Brain pericyte (primary cell): ENCODE measurements at regions not wholly inside any gene's neighbourhood (a gene's known extent, or its start where the extent isn't known, plus 50 kb on each side); places are given as distances from the start of the nearest gene placed in this dataset.

Experiments used
- DNase-seq: peaks from one replicate; pipeline ENCODE4 v3.0.0-alpha.2; 2012; ENCODE audit warnings: low read depth, low spot score

DNA sequence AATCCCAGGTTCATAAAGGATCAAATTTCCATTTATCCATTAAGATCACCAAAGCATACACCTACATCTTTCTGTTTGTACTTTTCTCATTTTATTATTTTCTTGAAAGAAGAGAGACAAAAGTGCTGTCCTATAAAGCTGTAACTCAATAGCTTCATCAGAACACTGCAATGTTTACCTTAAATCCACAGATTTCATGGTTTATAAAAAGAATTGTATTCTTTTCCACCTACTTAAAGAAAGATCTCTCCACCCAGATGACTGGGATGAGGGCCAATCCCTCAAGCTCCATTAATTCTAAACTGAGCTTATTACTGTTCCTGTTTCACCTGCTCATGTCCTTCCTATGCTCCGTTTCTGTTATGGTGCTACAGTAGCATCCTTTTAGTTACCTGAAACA, 470.6 kb downstream of the BCAT1 start:
- no peak for DNase-seq

- DNase-seq: no peak
Observed at GRCh38 chr12:24476310-24476709, 472.6 kb downstream of the BCAT1 start.

- DNase-seq: no peak
Observed at GRCh38 chr12:24475337-24475736, 473.6 kb downstream of the BCAT1 start.

DNA sequence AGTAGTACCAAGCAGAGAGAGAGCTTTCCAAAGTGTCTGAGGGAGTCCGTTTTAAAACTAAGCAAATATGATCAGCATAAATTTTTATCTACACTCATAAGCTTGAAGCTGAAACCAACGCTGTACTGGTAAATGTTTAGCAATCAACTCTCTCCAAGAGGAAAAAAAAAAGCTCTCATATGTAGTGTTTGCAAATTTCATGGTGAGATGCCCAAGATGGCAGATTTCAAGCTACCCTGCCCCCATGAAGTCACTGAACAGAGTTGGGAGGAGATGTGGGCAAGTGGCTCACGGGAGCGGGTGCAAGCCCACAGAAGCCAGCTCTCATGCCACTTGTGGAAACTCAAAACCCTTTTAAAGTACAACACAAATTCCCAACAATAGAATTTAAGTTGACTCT, 475.8 kb downstream of the BCAT1 start:
- no peak for DNase-seq

GRCh38 chr12:24470050-24470449, 478.9 kb downstream of the BCAT1 start:
- no peak for DNase-seq

GRCh38 chr12:24469089-24469488, 479.8 kb downstream of the BCAT1 start:
- no peak for DNase-seq

GRCh38 chr12:24467226-24467625, 481.7 kb downstream of the BCAT1 start:
- no peak for DNase-seq

DNA sequence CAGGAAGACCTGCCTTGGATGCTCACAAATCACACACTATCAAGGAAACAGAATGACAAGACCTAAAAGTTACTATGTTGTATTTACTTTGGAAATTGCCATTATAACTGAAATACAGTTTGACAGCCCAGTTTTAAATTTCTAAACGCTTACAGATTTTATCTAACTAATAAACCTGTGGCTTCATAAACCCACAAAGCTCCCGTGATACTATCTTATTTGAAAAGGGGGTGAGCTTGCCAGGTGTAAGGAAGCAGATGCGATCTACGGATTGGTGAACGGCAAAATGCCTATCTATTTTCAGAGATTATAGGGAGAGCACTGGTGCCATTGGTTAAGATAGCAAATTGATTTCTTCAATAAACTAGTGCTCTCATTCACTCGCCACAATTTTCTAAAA, 485.5 kb downstream of the BCAT1 start:
- DNase-seq: no peak

DNA sequence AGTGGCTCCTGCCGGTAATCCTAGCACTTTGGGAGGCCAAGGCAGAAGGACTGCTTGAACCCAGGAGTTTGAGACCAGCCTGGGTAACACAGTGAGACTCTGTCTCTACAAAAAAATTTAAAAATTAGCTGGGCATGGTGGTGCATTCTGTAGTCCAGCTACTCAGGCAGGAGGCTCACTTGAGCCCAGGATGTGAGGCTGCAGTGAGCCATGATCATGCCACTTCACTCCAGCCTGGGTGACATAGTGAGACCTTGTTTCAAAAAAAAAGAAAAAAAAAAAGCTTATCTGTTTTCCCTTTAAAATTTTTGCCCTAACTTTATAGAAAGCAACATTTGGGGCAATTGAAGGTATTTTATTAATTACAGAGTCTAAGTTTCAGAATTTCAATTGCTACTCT, 486.0 kb downstream of the BCAT1 start:
- no peak for DNase-seq

- DNase-seq: no peak
Observed at GRCh38 chr12:24460506-24460905, 488.4 kb downstream of the BCAT1 start.

GRCh38 chr12:24460099-24460498, 488.8 kb downstream of the BCAT1 start:
- no peak for DNase-seq

DNA sequence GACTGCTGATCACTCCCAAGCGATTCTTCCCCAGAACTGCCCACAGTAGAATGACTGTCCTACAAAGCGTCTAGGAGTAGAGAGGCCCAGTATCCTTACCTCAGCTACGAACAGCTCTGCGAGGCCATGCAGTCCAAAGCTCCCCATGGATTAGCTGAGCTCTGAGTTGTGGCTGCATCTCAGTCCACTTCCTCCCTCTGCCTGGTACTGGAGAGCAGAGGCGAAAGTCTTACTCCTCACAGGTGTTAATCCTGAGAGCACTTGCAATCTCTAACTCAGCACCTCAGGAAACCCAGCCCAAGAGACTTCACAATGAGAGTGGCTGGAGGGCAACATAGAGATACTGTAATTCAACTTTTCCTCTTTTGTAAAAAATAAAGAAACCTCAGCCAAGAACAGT, 493.1 kb downstream of the BCAT1 start:
- no peak for DNase-seq

GRCh38 chr12:24447678-24448077, 498.2 kb upstream of the SOX5 start:
- no peak for DNase-seq

- DNase-seq: no peak
Observed at GRCh38 chr12:24446287-24446686, 496.8 kb upstream of the SOX5 start.

DNA sequence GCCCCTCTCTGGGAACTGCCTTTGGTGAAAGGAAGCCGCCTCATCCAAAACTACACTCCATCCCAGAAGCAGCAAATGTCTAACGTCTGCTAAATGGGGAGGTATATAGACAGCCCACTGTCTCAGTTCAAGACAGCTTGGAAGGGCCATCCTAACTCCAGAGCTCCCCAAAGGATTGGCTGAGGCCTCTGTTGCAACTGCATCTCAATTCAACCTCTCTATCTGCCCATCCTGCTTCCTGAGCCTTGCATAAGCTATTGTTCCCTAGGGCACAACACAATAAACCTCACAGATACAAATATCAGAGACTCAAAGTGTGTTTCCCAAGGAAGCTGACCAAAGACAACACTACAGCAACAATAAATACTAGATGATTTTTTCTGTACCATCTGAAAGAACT, 495.2 kb upstream of the SOX5 start:
- DNase-seq: no peak

GRCh38 chr12:24441458-24441857, 492.0 kb upstream of the SOX5 start:
- no peak for DNase-seq

- DNase-seq: no peak
Observed at GRCh38 chr12:24436667-24437066, 487.2 kb upstream of the SOX5 start.

DNA sequence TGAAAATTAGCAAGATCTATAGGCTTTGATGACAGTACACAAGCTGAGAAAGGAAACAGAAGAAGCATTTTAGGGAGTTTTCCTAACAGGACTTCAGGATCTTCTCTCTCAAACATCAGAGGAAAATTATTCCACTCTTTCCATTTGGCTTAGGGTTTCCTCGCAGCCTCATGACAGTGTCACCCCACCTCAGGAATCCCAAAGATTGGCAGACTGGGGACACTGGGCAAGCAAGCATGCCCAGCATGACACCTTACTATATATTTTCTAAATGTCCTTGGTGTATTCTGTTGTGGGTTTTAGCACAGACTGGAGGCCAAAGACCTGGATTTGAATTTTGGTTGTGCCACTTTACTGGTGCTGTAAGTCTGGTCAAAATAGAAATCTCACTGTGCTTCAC, 482.4 kb upstream of the SOX5 start:
- no peak for DNase-seq

GRCh38 chr12:24427776-24428175, 478.3 kb upstream of the SOX5 start:
- DNase-seq: no peak

DNA sequence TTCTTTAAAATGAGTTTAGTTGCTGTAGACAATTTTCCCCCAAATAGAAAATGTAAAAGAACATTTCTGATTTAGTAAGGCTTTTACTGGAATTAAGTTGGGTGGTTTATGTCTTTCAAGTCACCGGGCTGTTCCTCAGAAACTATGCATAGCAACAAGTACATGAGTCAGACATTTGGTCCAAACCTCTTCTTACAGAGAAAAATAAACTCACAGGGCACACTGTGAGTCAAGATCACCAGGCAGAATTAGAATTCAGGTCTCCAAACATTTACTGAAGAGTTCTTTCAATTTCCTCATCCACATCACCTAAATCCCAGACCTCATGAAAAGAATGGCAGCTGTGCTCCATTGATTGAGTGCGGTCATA, 476.1 kb upstream of the SOX5 start:
- DNase-seq: no peak

- DNase-seq: no peak
Observed at GRCh38 chr12:24424889-24425600, 475.6 kb upstream of the SOX5 start.

GRCh38 chr12:24424376-24424775, 474.9 kb upstream of the SOX5 start:
- DNase-seq: no peak

DNA sequence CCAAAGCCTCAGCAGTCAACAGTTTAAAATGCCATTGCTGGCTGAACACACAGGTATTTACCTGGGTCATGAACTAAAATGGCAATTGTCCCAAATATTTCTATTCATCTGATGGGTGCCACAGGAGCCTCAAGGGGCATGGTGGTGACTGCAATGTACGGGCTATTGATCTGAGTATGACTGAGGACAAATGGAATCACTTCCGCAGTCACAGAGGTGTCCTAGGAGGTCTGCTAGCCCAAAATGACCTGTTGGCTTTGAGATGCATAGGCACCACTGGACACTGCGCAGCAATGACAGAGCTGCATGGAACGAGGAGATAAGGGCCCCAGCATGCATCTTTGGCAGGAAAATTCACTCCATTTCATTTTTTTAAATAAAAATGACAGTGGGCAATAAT, 474.1 kb upstream of the SOX5 start:
- DNase-seq: no peak

DNA sequence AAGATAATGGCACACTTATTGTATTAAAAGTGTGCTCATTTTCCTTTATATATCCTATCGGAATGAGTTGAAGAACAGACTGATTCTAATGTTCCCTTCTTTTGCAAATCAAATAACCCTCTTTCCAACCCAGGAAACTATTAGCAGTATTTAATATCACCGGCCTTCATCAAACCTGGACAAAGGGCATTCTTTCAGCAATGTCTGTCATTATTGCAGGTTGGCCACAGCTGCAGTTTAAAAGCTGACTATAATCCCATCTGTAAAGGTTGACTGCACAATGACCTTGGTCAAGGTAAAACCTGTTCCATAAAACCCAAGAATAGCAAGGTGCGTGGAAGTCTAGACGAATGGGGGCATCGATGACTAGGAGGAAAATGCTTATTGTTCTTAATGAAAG, 472.3 kb upstream of the SOX5 start:
- no peak for DNase-seq
